MM.1S (cell line): ENCODE measurements at regions not wholly inside any gene's neighbourhood (a gene's known extent, or its start where the extent isn't known, plus 50 kb on each side); places are given as distances from the start of the nearest gene placed in this dataset.

Experiments
- DNase-seq: peaks from one replicate; pipeline ENCODE4 v3.0.0-alpha.2; 2015
- H2AFZ ChIP-seq: fragments of 300-600 bp; sonication (generic); 2 replicates; pipeline ENCODE4 v1.6.0; 2016; ENCODE audit warnings: antibody characterized with exemption, low read length
- H3F3A ChIP-seq: fragments of 300-600 bp; sonication (generic); 2 replicates; pipeline ENCODE4 v1.6.1; 2016; ENCODE audit warnings: mild to moderate bottlenecking, antibody characterized with exemption, low read length, moderate library complexity, mixed read lengths; ENCODE audit not compliant: insufficient read depth
- H3K27ac ChIP-seq: fragments of 300-600 bp; sonication (generic); 2 replicates; pipeline ENCODE4 v1.5.1; 2016; ENCODE audit warnings: mild to moderate bottlenecking, low read length
- H3K27me3 ChIP-seq: fragments of 300-600 bp; sonication (generic); replicated peaks from 2 replicates; pipeline ENCODE4 v1.6.0; 2016; ENCODE audit warnings: low read length; ENCODE audit not compliant: insufficient read depth
- H3K36me3 ChIP-seq: fragments of 300-600 bp; sonication (generic); replicated peaks from 2 replicates; pipeline ENCODE4 v1.6.1; 2016; ENCODE audit warnings: mild to moderate bottlenecking, low read length, mixed read lengths; ENCODE audit not compliant: insufficient read depth
- H3K4me1 ChIP-seq: fragments of 300-600 bp; sonication (generic); 2 replicates; pipeline ENCODE4 v1.6.1; 2016; ENCODE audit warnings: low read length, mixed read lengths
- H3K4me2 ChIP-seq: fragments of 300-600 bp; sonication (generic); 2 replicates; pipeline ENCODE4 v1.6.0; 2016; ENCODE audit warnings: low read depth, low read length
- H3K4me3 ChIP-seq: fragments of 300-600 bp; sonication (generic); 2 replicates; pipeline ENCODE4 v1.5.1; 2016; ENCODE audit warnings: low read length, mixed read lengths
- H3K79me2 ChIP-seq: fragments of 300-600 bp; sonication (generic); 2 replicates; pipeline ENCODE4 v1.6.1; 2016; ENCODE audit warnings: mixed run types, low read length, mixed read lengths
- H3K9ac ChIP-seq: fragments of 300-600 bp; sonication (generic); 2 replicates; pipeline ENCODE4 v1.6.1; 2016; ENCODE audit warnings: low read length, mixed read lengths
- H3K9me2 ChIP-seq: fragments of 300-600 bp; sonication (generic); replicated peaks from 2 replicates; pipeline ENCODE4 v1.6.1; 2016; ENCODE audit warnings: mild to moderate bottlenecking, low read length, mixed read lengths; ENCODE audit not compliant: insufficient read depth
- H3K9me3 ChIP-seq: fragments of 300-600 bp; sonication (generic); replicated peaks from 2 replicates; pipeline ENCODE4 v1.6.1; 2016; ENCODE audit warnings: mild to moderate bottlenecking, low read length, mixed read lengths; ENCODE audit not compliant: insufficient read depth
- H4K20me1 ChIP-seq: fragments of 300-600 bp; sonication (generic); 2 replicates; pipeline ENCODE4 v1.6.1; 2016; ENCODE audit warnings: mild to moderate bottlenecking, low read length, moderate library complexity, mixed read lengths; ENCODE audit not compliant: insufficient read depth
- EZH2 ChIP-seq: fragments of 300-600 bp; sonication (generic); optimal IDR thresholded peaks from 2 replicates; pipeline ENCODE3; 2017; ENCODE audit warnings: low read depth, mild to moderate bottlenecking, antibody characterized with exemption, low read length, mixed read lengths
- EZH2phosphoT487 ChIP-seq: fragments of 300-600 bp; sonication (generic); IDR thresholded peaks from 2 replicates; pipeline ENCODE4 v1.6.1; 2018; ENCODE audit warnings: antibody characterized with exemption, low read length
- TF ChIP-seq, protein P1 (sequence below): fragments of 300-600 bp; sonication (generic); IDR thresholded peaks from 2 replicates; pipeline ENCODE4 v1.5.1; 2016; ENCODE audit warnings: antibody characterized with exemption, low read length, mixed read lengths

DNA sequence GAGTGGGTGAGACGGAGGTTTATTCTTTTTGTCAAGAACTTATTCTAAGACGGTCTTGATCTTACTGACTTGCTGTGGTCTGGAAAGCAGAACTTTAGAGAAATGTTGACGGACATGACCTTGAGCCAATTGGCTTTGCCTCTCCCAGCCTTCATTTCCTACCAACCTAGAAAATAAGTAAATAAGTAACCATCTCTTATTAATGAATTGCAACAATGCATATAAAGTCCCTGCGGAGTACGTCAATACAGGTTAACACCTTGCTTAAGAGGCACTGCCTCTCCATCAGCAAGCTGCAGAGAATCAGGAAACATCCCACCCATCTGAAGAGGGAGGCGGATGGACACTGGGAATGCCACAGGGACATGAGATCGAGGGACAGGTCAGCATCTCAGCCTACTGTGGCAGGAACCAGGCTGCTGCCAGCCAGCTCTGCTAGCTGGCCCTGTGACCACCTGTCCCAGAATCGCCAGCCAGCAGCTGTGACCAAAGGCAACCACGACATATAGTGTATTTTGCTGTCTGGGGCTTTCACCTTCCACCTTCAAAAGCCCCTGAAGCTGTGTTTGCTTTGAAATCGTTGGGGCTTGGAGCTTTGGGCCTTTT, 208.3 kb downstream of the BCL11B start:
- no peak for DNase-seq
- no peak overlapping the region for H2AFZ ChIP-seq
- no peak overlapping the region for H3K27ac ChIP-seq

GRCh38 chr14:99064262-99064954, 207.6 kb downstream of the BCL11B start:
- Histone ChIP-seq H3K4me2 (no peak overlapping the region), H3K9me3 (no peaks in the 10 kb centered on the region), H3K36me3 (no peaks in the 10 kb centered on the region), H3K79me2 (no peaks in the 10 kb centered on the region), H2AFZ (no peak overlapping the region), H3K9me2 (no peaks in the 10 kb centered on the region), H3K4me3 (no peak overlapping the region), H3K9ac (no peak overlapping the region), H3K27me3 (no peaks in the 10 kb centered on the region), H3K27ac (no peak overlapping the region), H3F3A (no peaks in the 10 kb centered on the region), H3K4me1 (no peaks in the 10 kb centered on the region), H4K20me1 (no peaks in the 10 kb centered on the region)
- DNase-seq = no peak
- TF ChIP-seq EZH2phosphoT487 (no peak), EZH2 (no peak)
- TF ChIP-seq, protein P1, sequence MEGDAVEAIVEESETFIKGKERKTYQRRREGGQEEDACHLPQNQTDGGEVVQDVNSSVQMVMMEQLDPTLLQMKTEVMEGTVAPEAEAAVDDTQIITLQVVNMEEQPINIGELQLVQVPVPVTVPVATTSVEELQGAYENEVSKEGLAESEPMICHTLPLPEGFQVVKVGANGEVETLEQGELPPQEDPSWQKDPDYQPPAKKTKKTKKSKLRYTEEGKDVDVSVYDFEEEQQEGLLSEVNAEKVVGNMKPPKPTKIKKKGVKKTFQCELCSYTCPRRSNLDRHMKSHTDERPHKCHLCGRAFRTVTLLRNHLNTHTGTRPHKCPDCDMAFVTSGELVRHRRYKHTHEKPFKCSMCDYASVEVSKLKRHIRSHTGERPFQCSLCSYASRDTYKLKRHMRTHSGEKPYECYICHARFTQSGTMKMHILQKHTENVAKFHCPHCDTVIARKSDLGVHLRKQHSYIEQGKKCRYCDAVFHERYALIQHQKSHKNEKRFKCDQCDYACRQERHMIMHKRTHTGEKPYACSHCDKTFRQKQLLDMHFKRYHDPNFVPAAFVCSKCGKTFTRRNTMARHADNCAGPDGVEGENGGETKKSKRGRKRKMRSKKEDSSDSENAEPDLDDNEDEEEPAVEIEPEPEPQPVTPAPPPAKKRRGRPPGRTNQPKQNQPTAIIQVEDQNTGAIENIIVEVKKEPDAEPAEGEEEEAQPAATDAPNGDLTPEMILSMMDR = no peak

More for the DNA sequence above, 208.3 kb downstream of the BCL11B start:
- no peaks in the 10 kb centered on the region for H3K79me2 ChIP-seq
- no peak overlapping the region for H3K4me3 ChIP-seq
- H3K9ac ChIP-seq = no peak overlapping the region
- no peak overlapping the region for H3K4me2 ChIP-seq
- no peaks in the 10 kb centered on the region for H3K4me1 ChIP-seq
- no peaks in the 10 kb centered on the region for H3K9me3 ChIP-seq
- no peaks in the 10 kb centered on the region for H3K27me3 ChIP-seq
- no peak for TF ChIP-seq EZH2phosphoT487
- no peak for TF ChIP-seq EZH2
- TF ChIP-seq, protein P1 = no peak
- H3K9me2 ChIP-seq = no peaks in the 10 kb centered on the region
- no peaks in the 10 kb centered on the region for H3K36me3 ChIP-seq
- no peaks in the 10 kb centered on the region for H3F3A ChIP-seq
- no peaks in the 10 kb centered on the region for H4K20me1 ChIP-seq

DNA sequence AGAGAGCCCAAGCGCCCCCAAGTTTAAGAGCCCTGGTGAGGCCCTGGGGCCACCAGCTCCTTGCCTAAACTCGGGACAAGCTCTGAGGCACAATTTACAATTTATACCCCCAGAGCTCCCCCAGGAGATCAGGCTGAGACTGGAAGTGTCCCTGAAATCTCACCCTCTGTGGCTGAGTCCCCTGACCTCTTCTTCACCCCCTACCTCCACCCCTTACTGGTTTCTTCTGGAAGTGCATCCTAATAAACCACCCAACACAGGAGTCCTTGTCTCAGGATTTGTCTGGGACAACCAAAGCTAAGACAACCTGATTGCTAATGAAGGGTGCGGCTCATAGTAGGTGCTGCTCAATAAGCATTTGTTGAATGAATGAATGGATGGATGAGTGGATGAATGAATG, 206.4 kb downstream of the BCL11B start:
- no peaks in the 10 kb centered on the region for H4K20me1 ChIP-seq
- H3K4me1 ChIP-seq = no peaks in the 10 kb centered on the region
- no peak overlapping the region for H3K4me2 ChIP-seq
- H3K9me2 ChIP-seq = no peaks in the 10 kb centered on the region
- H3K4me3 ChIP-seq = no peak overlapping the region
- H3K9ac ChIP-seq = no peak overlapping the region
- no peaks in the 10 kb centered on the region for H3F3A ChIP-seq
- no peaks in the 10 kb centered on the region for H3K27me3 ChIP-seq
- H3K27ac ChIP-seq = no peak overlapping the region
- DNase-seq = no peak
- no peak for TF ChIP-seq EZH2phosphoT487
- H3K36me3 ChIP-seq = no peaks in the 10 kb centered on the region
- H2AFZ ChIP-seq = no peak overlapping the region
- no peaks in the 10 kb centered on the region for H3K9me3 ChIP-seq
- no peaks in the 10 kb centered on the region for H3K79me2 ChIP-seq

GRCh38 chr14:99066378-99066777, 205.6 kb downstream of the BCL11B start:
- Histone ChIP-seq H3K9me3 (no peaks in the 10 kb centered on the region), H3K27ac (no peak overlapping the region), H4K20me1 (no peaks in the 10 kb centered on the region), H3K9me2 (no peaks in the 10 kb centered on the region), H3K4me3 (no peak overlapping the region), H3K27me3 (no peaks in the 10 kb centered on the region), H3F3A (no peaks in the 10 kb centered on the region), H3K9ac (no peak overlapping the region), H2AFZ (no peak overlapping the region), H3K4me1 (no peaks in the 10 kb centered on the region), H3K4me2 (no peak overlapping the region), H3K79me2 (no peaks in the 10 kb centered on the region), H3K36me3 (no peaks in the 10 kb centered on the region)
- TF ChIP-seq, protein P1 = no peak
- TF ChIP-seq EZH2 (no peak), EZH2phosphoT487 (no peak)
- no peak for DNase-seq
